K562 (cell line): ENCODE measurements at regions not wholly inside any gene's neighbourhood (a gene's known extent, or its start where the extent isn't known, plus 50 kb on each side); places are given as distances from the start of the nearest gene placed in this dataset.

Experiments
- HMGN3 ChIP-seq: IDR thresholded peaks from 2 replicates; pipeline ENCODE4 v1.6.1; 2011; ENCODE audit warnings: borderline replicate concordance, low read depth, mild to moderate bottlenecking, mixed read lengths, low read length; ENCODE audit not compliant: insufficient read length; ENCODE audit errors: extremely low read depth
- HNRNPH1 ChIP-seq: fragments of 200-400 bp; formaldehyde crosslinking; optimal IDR thresholded peaks from 2 replicates; pipeline ENCODE3; 2017; ENCODE audit warnings: low read depth, mild to moderate bottlenecking, low read length, moderate library complexity
- SAP30 ChIP-seq: fragments of 200-600 bp; sonication (generic); IDR thresholded peaks from 2 replicates; pipeline ENCODE4 v1.6.1; 2012; ENCODE audit warnings: borderline replicate concordance, low read depth, mild to moderate bottlenecking, moderate library complexity, low read length, control low read depth, inconsistent platforms; ENCODE audit not compliant: insufficient read depth, poor library complexity, severe bottlenecking
- THAP7 ChIP-seq: fragments of 250-450 bp; sonication (Bioruptor Pico); IDR thresholded peaks from 2 replicates; pipeline ENCODE4 v1.5.0; 2021
- USF2 ChIP-seq: sonication (generic); formaldehyde crosslinking; IDR thresholded peaks from 2 replicates; pipeline ENCODE4 v1.5.0; 2020; ENCODE audit warnings: missing genetic modification reagents
- ZBTB1 ChIP-seq: sonication (generic); formaldehyde crosslinking; IDR thresholded peaks from 2 replicates; pipeline ENCODE4 v1.8.1; 2023; ENCODE audit warnings: missing genetic modification reagents, low read depth, mild to moderate bottlenecking, borderline replicate concordance
- ZC3H4 ChIP-seq: sonication (generic); formaldehyde crosslinking; IDR thresholded peaks from 2 replicates; pipeline ENCODE4 v1.9.0; 2021; ENCODE audit warnings: missing genetic modification reagents, borderline replicate concordance
- ZNF277 ChIP-seq: fragments of 250-450 bp; sonication (Bioruptor Pico); IDR thresholded peaks from 2 replicates; pipeline ENCODE4 v1.8.0; 2022; ENCODE audit warnings: inconsistent platforms, mild to moderate bottlenecking, moderate library complexity, borderline replicate concordance
- ZNF584 ChIP-seq: fragments of 200-800 bp; sonication (Bioruptor generic); IDR thresholded peaks from 2 replicates; pipeline ENCODE4 v1.6.1; 2016; ENCODE audit warnings: low read depth, mild to moderate bottlenecking, missing genetic modification characterization, missing compliant biosample characterization
- ZNF655 ChIP-seq: fragments of 250-450 bp; sonication (Bioruptor Pico); IDR thresholded peaks from 2 replicates; pipeline ENCODE4 v1.5.0; 2021
- TF ChIP-seq, protein P1 (sequence below), 3 experiments: fragments of 200-800 bp in 1 of 3; fragments of 250-450 bp in 1 of 3; fragments of 450-650 bp in 1 of 3; sonication (Bioruptor Pico) in 1 of 3; sonication (Bioruptor generic) in 1 of 3; formaldehyde crosslinking in 1 of 3; IDR thresholded peaks; 2 replicates each; pipeline versions ENCODE4 v1.6.1 to v1.8.0; 2016 to 2022; ENCODE audit warnings: mild to moderate bottlenecking in 2 of 3, missing genetic modification characterization in 2 of 3, missing compliant biosample characterization in 1 of 3, moderate library complexity in 1 of 3
- TF ChIP-seq, protein P2 (sequence below): sonication (generic); formaldehyde crosslinking; IDR thresholded peaks from 2 replicates; pipeline ENCODE4 v1.8.0; 2023; ENCODE audit warnings: missing genetic modification reagents, mild to moderate bottlenecking, borderline replicate concordance

- TF ChIP-seq, protein P1, sequence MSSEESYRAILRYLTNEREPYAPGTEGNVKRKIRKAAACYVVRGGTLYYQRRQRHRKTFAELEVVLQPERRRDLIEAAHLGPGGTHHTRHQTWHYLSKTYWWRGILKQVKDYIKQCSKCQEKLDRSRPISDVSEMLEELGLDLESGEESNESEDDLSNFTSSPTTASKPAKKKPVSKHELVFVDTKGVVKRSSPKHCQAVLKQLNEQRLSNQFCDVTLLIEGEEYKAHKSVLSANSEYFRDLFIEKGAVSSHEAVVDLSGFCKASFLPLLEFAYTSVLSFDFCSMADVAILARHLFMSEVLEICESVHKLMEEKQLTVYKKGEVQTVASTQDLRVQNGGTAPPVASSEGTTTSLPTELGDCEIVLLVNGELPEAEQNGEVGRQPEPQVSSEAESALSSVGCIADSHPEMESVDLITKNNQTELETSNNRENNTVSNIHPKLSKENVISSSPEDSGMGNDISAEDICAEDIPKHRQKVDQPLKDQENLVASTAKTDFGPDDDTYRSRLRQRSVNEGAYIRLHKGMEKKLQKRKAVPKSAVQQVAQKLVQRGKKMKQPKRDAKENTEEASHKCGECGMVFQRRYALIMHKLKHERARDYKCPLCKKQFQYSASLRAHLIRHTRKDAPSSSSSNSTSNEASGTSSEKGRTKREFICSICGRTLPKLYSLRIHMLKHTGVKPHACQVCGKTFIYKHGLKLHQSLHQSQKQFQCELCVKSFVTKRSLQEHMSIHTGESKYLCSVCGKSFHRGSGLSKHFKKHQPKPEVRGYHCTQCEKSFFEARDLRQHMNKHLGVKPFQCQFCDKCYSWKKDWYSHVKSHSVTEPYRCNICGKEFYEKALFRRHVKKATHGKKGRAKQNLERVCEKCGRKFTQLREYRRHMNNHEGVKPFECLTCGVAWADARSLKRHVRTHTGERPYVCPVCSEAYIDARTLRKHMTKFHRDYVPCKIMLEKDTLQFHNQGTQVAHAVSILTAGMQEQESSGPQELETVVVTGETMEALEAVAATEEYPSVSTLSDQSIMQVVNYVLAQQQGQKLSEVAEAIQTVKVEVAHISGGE (CRISPR knock-in tag; IDR thresholded peaks at IDR 0.05), result no peak
- TF ChIP-seq ZC3H4 (CRISPR knock-in tag), result no peak
- TF ChIP-seq HNRNPH1, result no peak
- TF ChIP-seq SAP30, result no peak
- TF ChIP-seq, protein P2, sequence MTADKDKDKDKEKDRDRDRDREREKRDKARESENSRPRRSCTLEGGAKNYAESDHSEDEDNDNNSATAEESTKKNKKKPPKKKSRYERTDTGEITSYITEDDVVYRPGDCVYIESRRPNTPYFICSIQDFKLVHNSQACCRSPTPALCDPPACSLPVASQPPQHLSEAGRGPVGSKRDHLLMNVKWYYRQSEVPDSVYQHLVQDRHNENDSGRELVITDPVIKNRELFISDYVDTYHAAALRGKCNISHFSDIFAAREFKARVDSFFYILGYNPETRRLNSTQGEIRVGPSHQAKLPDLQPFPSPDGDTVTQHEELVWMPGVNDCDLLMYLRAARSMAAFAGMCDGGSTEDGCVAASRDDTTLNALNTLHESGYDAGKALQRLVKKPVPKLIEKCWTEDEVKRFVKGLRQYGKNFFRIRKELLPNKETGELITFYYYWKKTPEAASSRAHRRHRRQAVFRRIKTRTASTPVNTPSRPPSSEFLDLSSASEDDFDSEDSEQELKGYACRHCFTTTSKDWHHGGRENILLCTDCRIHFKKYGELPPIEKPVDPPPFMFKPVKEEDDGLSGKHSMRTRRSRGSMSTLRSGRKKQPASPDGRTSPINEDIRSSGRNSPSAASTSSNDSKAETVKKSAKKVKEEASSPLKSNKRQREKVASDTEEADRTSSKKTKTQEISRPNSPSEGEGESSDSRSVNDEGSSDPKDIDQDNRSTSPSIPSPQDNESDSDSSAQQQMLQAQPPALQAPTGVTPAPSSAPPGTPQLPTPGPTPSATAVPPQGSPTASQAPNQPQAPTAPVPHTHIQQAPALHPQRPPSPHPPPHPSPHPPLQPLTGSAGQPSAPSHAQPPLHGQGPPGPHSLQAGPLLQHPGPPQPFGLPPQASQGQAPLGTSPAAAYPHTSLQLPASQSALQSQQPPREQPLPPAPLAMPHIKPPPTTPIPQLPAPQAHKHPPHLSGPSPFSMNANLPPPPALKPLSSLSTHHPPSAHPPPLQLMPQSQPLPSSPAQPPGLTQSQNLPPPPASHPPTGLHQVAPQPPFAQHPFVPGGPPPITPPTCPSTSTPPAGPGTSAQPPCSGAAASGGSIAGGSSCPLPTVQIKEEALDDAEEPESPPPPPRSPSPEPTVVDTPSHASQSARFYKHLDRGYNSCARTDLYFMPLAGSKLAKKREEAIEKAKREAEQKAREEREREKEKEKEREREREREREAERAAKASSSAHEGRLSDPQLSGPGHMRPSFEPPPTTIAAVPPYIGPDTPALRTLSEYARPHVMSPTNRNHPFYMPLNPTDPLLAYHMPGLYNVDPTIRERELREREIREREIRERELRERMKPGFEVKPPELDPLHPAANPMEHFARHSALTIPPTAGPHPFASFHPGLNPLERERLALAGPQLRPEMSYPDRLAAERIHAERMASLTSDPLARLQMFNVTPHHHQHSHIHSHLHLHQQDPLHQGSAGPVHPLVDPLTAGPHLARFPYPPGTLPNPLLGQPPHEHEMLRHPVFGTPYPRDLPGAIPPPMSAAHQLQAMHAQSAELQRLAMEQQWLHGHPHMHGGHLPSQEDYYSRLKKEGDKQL (CRISPR knock-in tag), result no peak
- no peak for TF ChIP-seq ZNF277 (CRISPR knock-in tag)
- no peak for TF ChIP-seq ZBTB1 (CRISPR knock-in tag)
- TF ChIP-seq USF2 (CRISPR knock-in tag), result no peak
- no peak for TF ChIP-seq HMGN3
- TF ChIP-seq ZNF584 (CRISPR knock-in tag), result no peak
- TF ChIP-seq ZNF655 (CRISPR knock-in tag), result no peak
- no peak for TF ChIP-seq THAP7
These were observed 88.9 kb upstream of the CBLB start (continued) for GRCh38 chr3:105957722-105958121.
